Stimulated activated CD8-positive, alpha-beta memory T cell treated with anti-CD3 and anti-CD28 coated beads, Interleukin-15, amount 100 ng/mL, for 1 hour (primary cell): ENCODE measurements at regions not wholly inside any gene's neighbourhood (a gene's known extent, or its start where the extent isn't known, plus 50 kb on each side); places are given as distances from the start of the nearest gene placed in this dataset.

Experiments used
- DNase-seq: peaks from one replicate; pipeline ENCODE4 v3.0.0-alpha.2; 2020; ENCODE audit warnings: low read depth

DNA sequence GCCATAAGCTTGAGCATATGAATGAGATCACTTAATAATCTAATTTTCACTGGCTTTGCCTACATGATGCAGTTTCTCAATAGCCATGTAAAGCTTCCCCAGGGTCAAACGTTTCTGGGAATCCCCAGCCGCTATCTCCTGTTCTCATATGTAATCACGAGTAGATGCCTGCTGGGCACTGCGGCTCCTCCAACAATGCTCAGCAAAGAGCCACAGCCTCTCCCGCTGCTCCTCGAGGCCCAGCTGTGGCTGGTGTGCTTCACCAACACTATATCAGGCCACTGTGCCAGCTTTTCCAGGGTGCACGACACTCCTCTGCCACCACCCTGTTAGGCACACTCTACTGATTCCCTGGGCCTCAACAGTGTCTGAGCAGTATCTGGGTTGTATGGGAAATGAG is 78.3 kb upstream of the RASGEF1B start:
- no peak for DNase-seq

DNA sequence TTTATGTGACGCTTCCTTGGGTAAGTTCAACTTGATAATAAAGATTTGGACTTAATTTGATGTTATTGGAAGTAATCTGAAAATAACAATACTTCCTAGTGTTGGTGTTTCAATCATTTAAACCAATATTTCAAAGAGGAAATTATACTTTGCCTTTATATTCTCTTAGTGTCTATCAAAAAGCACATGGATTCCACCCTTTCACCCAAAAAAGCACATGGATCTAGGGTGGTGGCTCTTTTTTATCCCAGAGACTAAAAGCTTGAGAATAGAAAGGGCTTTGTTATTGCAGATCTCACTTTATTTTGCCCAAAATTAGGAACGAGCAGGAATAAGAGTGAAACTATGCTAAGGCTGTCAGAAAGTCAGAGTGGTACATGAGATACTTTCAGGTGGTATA is 75.1 kb upstream of the RASGEF1B start:
- no peak for DNase-seq

DNA sequence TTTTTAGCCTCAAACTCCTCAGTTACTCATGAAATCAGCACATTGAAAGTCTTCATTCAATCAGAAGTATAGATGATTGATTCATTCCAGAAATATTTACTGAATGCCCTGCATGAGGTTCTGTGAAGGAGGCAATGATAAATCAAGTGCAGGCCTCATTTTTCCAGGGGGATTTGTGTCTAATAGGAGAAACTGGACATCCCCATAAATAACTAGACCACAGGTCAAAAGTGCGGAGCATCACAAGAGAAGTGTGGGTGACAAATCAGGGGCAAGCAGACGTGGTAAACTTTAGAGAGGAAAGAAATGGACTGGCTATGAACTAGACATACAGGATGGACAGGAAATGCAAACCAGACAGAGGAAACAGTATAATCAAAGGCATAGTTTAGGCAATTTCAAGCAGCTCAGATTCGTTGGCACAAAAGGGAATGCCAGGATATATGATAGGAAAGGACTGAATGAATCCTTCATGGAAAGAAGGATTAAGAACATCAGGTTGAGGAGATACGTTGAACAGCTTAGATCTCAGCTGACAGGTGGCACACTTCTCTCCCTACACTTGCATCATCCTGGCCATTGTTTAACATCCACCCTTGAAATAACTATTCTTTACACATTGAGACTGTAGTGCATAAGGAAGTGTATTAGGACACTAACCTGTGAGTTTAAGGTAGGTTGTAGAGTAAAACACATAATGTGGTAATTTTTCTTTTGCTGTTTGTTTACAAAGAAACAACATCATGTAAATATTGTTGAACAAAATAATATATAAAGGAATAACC is 69.6 kb upstream of the RASGEF1B start:
- no peak for DNase-seq

DNA sequence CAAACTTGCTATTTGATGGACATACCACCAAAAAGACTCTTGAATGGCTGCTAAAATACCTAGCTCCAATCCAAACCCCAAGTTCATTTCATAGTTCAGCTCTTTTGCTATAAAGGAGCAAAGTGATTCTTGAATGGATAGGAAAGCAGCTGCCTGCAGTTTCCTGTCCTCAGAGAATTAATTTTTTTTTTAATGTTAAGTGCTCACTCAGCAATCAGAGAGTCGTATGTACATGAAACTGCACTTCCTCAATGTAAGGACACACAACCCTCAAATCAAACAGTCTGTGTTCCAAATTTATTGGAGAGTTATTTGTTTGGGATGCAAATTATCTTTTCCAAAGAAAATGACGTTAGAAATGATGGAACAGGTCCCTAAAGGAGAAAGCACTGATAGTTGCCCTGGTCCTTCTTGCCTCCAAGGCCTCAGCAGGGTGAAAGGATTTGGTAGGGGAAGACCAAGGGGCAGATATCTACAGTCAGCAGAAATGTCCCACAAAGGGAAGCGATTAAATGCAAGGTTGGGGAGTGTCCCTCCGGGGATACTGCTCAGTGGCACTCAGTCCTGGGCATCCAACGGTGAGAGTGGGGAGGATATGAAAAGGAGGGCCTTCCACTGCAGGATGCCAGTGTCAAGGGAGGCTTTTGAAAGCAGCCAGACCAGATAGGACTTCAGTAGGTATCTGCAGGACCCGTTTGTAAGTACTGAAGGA is 67.2 kb upstream of the RASGEF1B start:
- DNase-seq, result no peak

DNA sequence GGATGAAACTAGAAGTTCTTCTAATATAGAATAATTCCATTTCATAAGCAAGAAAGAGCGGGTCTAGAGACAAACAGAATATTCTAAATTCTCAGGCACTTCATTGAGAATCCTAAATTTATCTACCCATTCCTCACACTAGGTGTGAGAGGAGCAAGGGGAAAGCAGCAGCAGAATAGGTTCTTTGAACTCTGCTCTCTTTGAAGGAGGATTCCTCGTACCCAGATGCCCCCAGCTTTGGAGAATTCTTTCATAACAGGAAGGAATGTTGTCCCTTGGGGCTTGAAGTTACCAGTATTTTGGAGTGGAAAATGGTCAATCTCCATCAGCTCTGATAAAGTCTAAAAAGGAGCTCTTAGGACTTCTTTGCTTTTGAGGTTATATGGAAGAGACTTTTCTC is 59.7 kb upstream of the RASGEF1B start:
- no peak for DNase-seq

DNA sequence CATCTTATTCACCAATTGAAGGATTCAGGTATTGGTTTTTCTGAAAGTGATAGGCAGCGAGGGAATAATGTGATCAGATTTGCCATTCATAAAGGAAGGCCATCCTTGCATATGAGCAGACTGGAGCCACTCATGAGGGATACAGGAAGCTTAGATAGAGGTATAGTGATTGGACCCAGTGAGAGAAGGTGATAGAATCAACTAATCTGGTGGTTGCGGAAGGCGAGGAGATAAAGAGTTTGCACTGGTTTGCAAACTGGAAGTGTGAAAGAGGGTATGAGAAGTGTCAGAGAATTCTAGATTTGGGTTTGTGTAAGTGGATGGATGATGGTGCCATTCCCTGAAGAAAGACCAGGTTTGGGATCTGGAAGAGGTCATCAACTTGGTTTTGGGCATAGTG is 57.3 kb upstream of the RASGEF1B start:
- no peak for DNase-seq

DNA sequence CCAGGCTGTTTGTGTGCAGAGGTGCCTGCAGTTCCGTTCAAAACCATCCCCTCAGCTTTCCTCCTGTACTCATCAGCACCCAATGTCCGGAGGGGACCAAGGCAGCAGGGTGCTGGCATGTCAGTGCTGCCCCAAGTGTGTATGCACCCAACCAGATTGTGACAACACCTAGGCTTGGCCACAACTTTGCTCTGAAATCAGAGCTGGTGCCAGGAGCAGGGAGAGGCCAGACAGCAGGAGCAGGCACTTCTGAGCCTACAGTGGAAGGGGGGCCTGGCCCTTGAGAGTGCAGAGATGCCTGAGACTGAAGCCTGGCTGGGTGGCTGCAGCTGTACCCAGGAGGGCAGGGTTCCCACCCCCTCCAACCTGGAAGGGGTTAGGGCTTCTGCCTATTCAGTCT is 56.5 kb upstream of the RASGEF1B start:
- DNase-seq, result no peak

DNA sequence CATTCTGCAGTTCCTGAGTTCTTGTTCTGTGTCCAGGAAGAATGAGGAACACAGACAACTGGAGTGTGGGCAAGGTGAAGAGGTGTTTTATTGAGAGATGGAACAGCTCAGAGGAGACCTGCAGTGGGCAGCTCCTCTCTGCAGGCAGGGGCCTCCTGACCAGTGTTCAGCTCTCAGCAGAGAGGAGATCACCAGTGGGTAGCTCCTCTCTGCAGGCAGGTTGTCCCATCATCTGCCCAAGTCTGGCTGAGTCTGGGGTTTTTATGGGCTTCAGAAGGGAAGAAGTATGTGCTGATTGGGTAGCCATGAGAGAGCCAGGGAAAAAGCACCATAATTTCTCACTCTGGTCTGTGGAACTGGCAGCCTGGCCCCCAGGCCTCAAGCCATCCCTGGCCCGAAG is 56.0 kb upstream of the RASGEF1B start:
- no peak for DNase-seq

DNA sequence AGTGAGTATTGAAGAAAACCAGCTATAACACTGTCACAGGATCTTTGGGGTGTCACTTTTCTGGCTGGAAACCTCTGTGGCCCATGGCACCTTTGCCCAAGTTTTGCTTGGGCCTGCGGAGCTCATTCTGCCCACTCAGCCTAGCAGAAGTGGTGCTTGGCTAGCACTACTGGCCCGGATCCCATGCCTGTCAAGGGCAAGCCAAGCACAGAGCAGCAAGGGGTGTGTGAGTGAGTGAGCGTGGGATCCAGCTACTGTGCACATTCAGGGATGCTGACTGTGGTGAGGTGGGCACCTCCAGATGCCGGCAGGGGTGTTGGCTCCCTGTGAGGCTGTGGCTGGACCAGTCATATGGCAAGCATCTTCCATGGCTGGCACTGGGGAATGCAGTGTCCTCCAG is 55.4 kb upstream of the RASGEF1B start:
- no peak for DNase-seq

DNA sequence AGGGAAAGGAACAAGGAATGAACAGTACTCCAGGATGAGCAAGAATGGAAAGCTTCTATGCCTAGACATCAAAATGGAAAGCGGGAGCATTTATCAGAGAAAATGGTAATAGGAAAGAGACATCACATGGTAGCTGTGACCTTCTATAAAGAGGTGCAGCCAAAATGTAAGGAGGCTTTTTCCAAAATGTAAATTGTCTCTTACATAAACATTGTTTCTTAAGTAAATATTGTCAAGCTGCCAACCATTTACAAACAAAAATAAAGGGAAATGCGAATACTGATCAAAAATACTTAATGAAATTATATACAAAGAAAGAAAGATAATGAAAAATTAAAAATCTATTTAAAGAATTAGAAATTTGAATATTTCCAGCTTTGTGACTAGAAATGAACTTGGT is 55.0 kb upstream of the RASGEF1B start:
- DNase-seq, result no peak

DNA sequence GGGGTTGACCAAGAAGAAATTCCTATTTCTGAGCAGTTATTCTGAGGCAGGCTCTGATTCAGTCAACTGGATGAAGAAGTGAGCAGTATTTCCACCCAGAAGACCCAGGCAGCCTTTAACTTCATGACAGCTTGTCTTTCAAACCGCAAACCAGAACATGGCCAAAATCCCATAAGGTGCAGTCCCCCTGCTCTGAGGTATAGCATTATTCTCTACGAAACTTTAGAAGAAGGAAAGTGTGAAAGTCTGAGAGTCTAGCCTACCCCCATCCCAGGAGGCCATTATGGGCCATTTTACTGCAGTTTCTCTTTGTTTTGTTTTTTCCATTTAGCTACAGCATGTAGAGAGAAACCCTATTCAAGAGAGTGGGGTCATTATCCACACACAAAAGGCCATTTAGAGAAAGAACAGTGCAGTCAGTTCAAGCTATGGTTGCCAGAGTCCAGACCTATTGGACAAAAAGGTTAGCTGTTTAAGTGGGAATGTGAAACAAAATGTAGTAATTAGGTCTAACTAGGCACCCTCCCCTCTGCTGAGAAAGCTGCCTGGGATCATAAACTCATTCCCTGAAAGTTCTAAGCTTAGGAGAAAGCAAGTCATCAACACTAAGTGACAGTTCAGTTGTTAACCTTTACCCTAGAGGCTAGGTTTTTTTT is 52.1 kb upstream of the RASGEF1B start:
- no peak for DNase-seq

DNA sequence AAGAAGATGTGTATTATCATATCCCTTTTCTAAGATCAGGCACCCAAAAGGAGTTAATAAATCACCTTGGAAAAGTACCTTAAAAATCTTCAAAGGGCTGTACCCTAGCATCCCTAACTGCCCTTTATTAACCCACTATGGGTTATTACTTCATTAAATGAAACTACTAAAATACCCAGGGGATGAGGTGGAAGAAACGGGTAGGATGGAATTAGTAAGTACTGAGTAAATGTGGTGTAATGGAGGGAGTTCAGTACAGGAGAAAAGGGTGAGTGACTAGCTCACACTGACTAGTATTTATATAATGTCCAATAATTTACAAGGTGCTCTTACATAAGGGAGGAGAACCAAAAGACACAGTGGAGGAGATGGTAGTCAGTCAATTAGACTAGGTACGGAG is 51.0 kb upstream of the RASGEF1B start:
- DNase-seq, result no peak

DNA sequence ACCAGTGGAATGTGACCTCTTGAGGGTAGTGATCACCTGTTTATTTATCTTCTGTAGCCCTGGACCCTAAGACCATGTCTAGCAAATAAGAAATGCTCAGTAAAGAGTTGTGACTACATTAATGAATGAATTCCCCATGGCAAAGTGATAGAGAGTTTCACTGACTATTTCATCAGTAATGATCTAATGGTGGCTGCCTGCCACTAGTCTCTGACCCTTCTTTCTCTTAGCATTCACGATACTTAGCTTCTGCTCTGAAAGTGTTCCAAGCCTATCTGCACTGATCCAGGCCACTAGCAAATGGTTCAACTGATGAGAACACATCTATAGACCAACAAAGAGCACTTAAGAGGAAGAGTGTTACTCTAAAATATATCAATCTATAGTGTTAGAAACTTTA is 50.0 kb upstream of the RASGEF1B start:
- no peak for DNase-seq
